HepG2 (cell line): ENCODE measurements at regions not wholly inside any gene's neighbourhood (a gene's known extent, or its start where the extent isn't known, plus 50 kb on each side); places are given as distances from the start of the nearest gene placed in this dataset.

Source experiments
- BCL6 ChIP-seq: IDR thresholded peaks from 2 replicates; pipeline ENCODE4 v1.6.1; 2016; ENCODE audit warnings: missing genetic modification reagents, missing compliant biosample characterization
- ETV6 ChIP-seq: sonication (generic); formaldehyde crosslinking; conservative IDR thresholded peaks from 2 replicates; pipeline ENCODE4 v1.4.0; 2020; ENCODE audit warnings: missing genetic modification reagents
- FLYWCH1 ChIP-seq: sonication (generic); formaldehyde crosslinking; IDR thresholded peaks from 2 replicates; pipeline ENCODE4 v1.8.1; 2023; ENCODE audit warnings: mild to moderate bottlenecking, missing genetic modification reagents
- KAT7 ChIP-seq: IDR thresholded peaks from 2 replicates; pipeline ENCODE4 v1.6.1; 2018; ENCODE audit warnings: borderline replicate concordance, missing compliant biosample characterization
- KDM2A ChIP-seq: sonication (generic); formaldehyde crosslinking; IDR thresholded peaks from 2 replicates; pipeline ENCODE4 v1.4.0; 2020; ENCODE audit warnings: low read depth, missing genetic modification reagents, borderline replicate concordance
- ZBTB40 ChIP-seq, 2 experiments: fragments of 450-650 bp in 1 of 2; sonication (generic) in 1 of 2; formaldehyde crosslinking in 1 of 2; IDR thresholded peaks; 2 replicates each; pipeline versions ENCODE4 v1.6.1 to v1.8.0; 2016 to 2022; ENCODE audit warnings: antibody characterized with exemption in 1 of 2, mild to moderate bottlenecking in 1 of 2, missing genetic modification reagents in 1 of 2
- ZNF292 ChIP-seq: sonication (generic); formaldehyde crosslinking; IDR thresholded peaks from 2 replicates; pipeline ENCODE4 v1.8.1; 2022; ENCODE audit warnings: mild to moderate bottlenecking, low read depth, missing genetic modification reagents, borderline replicate concordance
- ZNF629 ChIP-seq: sonication (generic); formaldehyde crosslinking; conservative IDR thresholded peaks from 2 replicates; pipeline ENCODE4 v1.5.0; 2020; ENCODE audit warnings: missing genetic modification reagents
- ZNF674 ChIP-seq: sonication (generic); formaldehyde crosslinking; IDR thresholded peaks from 2 replicates; pipeline ENCODE4 v1.5.0; 2020; ENCODE audit warnings: low read depth, mild to moderate bottlenecking, missing genetic modification reagents
- ZNF703 ChIP-seq: sonication (generic); formaldehyde crosslinking; IDR thresholded peaks from 2 replicates; pipeline ENCODE4 v1.5.1; 2020; ENCODE audit warnings: missing genetic modification reagents, mild to moderate bottlenecking, moderate library complexity, borderline replicate concordance
- TF ChIP-seq, protein P1 (sequence below): sonication (generic); formaldehyde crosslinking; IDR thresholded peaks from 2 replicates; pipeline ENCODE4 v1.4.0; 2020; ENCODE audit warnings: missing genetic modification reagents
- TF ChIP-seq, protein P2 (sequence below): sonication (generic); formaldehyde crosslinking; IDR thresholded peaks from 2 replicates; pipeline ENCODE4 v1.4.0; 2020; ENCODE audit warnings: missing genetic modification reagents, borderline replicate concordance

GRCh38 chr14:89013098-89013504, 188.7 kb downstream of the TTC8 start (continued):
- no peak for TF ChIP-seq ZNF674 (CRISPR knock-in tag)
- TF ChIP-seq FLYWCH1 (CRISPR knock-in tag): no peak
- TF ChIP-seq KDM2A (CRISPR knock-in tag): peak; percentile 42; the same call in 1 of the 2 replicates
- TF ChIP-seq BCL6 (CRISPR knock-in tag): no peak
- no peak for TF ChIP-seq KAT7 (CRISPR knock-in tag)
- TF ChIP-seq, protein P1, sequence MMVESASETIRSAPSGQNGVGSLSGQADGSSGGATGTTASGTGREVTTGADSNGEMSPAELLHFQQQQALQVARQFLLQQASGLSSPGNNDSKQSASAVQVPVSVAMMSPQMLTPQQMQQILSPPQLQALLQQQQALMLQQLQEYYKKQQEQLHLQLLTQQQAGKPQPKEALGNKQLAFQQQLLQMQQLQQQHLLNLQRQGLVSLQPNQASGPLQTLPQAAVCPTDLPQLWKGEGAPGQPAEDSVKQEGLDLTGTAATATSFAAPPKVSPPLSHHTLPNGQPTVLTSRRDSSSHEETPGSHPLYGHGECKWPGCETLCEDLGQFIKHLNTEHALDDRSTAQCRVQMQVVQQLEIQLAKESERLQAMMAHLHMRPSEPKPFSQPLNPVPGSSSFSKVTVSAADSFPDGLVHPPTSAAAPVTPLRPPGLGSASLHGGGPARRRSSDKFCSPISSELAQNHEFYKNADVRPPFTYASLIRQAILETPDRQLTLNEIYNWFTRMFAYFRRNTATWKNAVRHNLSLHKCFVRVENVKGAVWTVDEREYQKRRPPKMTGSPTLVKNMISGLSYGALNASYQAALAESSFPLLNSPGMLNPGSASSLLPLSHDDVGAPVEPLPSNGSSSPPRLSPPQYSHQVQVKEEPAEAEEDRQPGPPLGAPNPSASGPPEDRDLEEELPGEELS (CRISPR knock-in tag): 0 out of 2 replicates have a peak, but pooled peaks have one; percentile 28
- no peak for TF ChIP-seq ZNF629
- TF ChIP-seq, protein P2, sequence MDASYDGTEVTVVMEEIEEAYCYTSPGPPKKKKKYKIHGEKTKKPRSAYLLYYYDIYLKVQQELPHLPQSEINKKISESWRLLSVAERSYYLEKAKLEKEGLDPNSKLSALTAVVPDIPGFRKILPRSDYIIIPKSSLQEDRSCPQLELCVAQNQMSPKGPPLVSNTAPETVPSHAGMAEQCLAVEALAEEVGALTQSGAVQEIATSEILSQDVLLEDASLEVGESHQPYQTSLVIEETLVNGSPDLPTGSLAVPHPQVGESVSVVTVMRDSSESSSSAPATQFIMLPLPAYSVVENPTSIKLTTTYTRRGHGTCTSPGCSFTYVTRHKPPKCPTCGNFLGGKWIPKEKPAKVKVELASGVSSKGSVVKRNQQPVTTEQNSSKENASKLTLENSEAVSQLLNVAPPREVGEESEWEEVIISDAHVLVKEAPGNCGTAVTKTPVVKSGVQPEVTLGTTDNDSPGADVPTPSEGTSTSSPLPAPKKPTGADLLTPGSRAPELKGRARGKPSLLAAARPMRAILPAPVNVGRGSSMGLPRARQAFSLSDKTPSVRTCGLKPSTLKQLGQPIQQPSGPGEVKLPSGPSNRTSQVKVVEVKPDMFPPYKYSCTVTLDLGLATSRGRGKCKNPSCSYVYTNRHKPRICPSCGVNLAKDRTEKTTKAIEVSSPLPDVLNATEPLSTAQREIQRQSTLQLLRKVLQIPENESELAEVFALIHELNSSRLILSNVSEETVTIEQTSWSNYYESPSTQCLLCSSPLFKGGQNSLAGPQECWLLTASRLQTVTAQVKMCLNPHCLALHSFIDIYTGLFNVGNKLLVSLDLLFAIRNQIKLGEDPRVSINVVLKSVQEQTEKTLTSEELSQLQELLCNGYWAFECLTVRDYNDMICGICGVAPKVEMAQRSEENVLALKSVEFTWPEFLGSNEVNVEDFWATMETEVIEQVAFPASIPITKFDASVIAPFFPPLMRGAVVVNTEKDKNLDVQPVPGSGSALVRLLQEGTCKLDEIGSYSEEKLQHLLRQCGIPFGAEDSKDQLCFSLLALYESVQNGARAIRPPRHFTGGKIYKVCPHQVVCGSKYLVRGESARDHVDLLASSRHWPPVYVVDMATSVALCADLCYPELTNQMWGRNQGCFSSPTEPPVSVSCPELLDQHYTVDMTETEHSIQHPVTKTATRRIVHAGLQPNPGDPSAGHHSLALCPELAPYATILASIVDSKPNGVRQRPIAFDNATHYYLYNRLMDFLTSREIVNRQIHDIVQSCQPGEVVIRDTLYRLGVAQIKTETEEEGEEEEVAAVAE: peak; percentile 98
- no peak for TF ChIP-seq ZBTB40 (IDR thresholded peaks at IDR 0.05)
- TF ChIP-seq ZBTB40 (CRISPR knock-in tag; IDR thresholded peaks at IDR 0.05): no peak
- TF ChIP-seq ZNF292 (CRISPR knock-in tag): no peak
- no peak for TF ChIP-seq ETV6
- TF ChIP-seq ZNF703 (CRISPR knock-in tag): no peak
